Adrenal gland (tissue), 5 donors: ENCODE measurements at regions not wholly inside any gene's neighbourhood (a gene's known extent, or its start where the extent isn't known, plus 50 kb on each side); places are given as distances from the start of the nearest gene placed in this dataset.

Experiments
- CTCF ChIP-seq, 6 experiments: fragments of 450-650 bp in 4 of 6; fragments of 200-600 bp in 2 of 6; sonication (generic) in 1 of 6; IDR thresholded peaks; 1 replicate in 5 of 6; 2 replicates in 1 of 6; pipeline versions ENCODE4 v1.5.1 to v1.8.0; 2016 to 2021; ENCODE audit warnings: antibody characterized with exemption in 6 of 6, mild to moderate bottlenecking in 2 of 6, moderate library complexity in 1 of 6
- POLR2A ChIP-seq, 2 donors: fragments of 450-650 bp; IDR thresholded peaks; one replicate each; pipeline ENCODE4 v1.6.1; 2017; ENCODE audit warnings: antibody characterized with exemption in 2 of 2, mild to moderate bottlenecking in 2 of 2, moderate library complexity in 1 of 2
- donor health status: DM: no; HTN: no; CAD: no.

- TF ChIP-seq CTCF (IDR thresholded peaks at IDR 0.05): no peak
- no peak for TF ChIP-seq POLR2A (IDR thresholded peaks at IDR 0.05)
These were observed 265.9 kb downstream of the ZEB1 start for GRCh38 chr10:31584876-31585275.
